IPS-20b (cell line): ENCODE measurements at regions not wholly inside any gene's neighbourhood (a gene's known extent, or its start where the extent isn't known, plus 50 kb on each side); places are given as distances from the start of the nearest gene placed in this dataset.

Experiments
- H3K27ac ChIP-seq: one replicate; pipeline ENCODE4 v1.5.1; 2013; ENCODE audit warnings: low read length
- H3K27me3 ChIP-seq: 2 replicates; pipeline ENCODE4 v1.6.1; 2013; ENCODE audit warnings: mild to moderate bottlenecking, low read length, inconsistent platforms; ENCODE audit not compliant: insufficient read depth
- H3K36me3 ChIP-seq: 2 replicates; pipeline ENCODE4 v1.6.1; 2013; ENCODE audit warnings: low read depth, mild to moderate bottlenecking, inconsistent platforms, low read length, moderate library complexity; ENCODE audit not compliant: insufficient read depth
- H3K4me1 ChIP-seq: 2 replicates; pipeline ENCODE4 v1.6.1; 2013; ENCODE audit warnings: mild to moderate bottlenecking, control low read depth, inconsistent platforms, low read length, moderate library complexity; ENCODE audit not compliant: insufficient read depth
- H3K4me3 ChIP-seq: 2 replicates; pipeline ENCODE4 v1.5.1; 2013; ENCODE audit warnings: mild to moderate bottlenecking, low read length, inconsistent platforms
- H3K9ac ChIP-seq: 2 replicates; pipeline ENCODE4 v1.6.1; 2013; ENCODE audit warnings: low read depth, mild to moderate bottlenecking, inconsistent platforms, low read length, moderate library complexity
- H3K9me3 ChIP-seq: 2 replicates; pipeline ENCODE4 v1.6.1; 2013; ENCODE audit warnings: mild to moderate bottlenecking, low read depth, low read length, inconsistent platforms; ENCODE audit not compliant: insufficient read depth

DNA sequence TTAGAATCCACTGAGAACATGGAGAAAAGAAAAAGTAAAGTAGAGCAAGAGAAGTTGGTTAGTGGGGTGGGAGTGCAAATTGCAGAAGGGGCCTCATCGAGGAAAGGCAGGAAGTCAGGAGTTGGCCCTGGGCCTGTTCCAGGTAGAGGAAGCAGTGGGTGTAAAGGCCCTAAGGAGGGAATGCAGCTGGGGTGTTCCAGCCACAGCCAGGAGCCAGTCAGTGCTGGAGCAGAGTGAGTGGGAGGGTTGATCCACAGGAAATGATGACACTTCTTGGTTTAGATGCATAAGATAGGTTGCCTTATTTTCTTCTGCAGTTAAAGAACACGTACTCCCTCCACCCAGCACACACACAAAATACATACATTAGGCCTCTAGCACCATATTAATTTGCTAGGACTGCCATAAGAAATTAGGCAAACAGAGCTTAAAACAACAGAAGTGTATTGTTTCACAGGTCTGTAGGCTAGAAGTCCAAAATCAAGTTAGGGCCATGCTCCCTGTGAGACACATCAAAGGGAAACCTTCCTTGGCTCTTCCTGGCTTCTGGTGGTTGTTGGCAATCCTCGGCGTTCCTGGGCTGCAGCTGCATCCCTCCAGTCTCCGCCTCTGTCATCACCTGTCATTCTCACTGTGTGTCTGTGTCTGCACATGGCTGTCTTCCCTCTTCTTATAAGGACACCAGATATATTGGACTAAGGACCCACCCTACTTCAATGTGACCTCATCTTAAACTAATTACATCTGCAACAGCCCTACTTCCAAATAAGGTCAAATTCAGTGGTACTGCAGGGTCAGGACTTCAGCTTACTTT, 205.9 kb downstream of the AASDH start:
- no peaks in the 10 kb centered on the region for H3K27me3 ChIP-seq
- H3K9ac ChIP-seq: no peak overlapping the region
- H3K27ac ChIP-seq: no peak overlapping the region
- no peak overlapping the region for H3K4me3 ChIP-seq
- no peaks in the 10 kb centered on the region for H3K9me3 ChIP-seq
- no peaks in the 10 kb centered on the region for H3K36me3 ChIP-seq
- no peaks in the 10 kb centered on the region for H3K4me1 ChIP-seq

DNA sequence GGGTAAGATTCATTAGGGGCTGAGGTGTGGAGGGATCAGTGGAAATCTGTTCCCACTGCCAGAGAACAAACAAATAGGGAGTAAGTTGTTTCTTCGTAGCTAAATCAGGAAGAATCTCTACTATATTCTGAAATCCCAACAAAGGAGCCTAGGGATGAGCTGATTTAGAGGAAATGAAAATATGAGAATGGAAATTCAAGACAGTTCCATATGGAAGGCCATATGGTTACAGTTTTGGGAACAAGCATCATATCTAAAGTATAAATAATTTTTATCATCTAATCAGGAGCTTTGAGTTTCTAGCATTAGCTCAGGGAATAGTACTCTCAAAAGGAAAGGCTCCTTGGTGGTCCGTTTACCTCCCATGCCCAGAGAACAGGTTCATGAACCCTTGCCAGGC, 218.2 kb downstream of the AASDH start:
- no peaks in the 10 kb centered on the region for H3K27me3 ChIP-seq
- no peaks in the 10 kb centered on the region for H3K4me1 ChIP-seq
- H3K27ac ChIP-seq: no peak overlapping the region
- no peak overlapping the region for H3K4me3 ChIP-seq
- H3K36me3 ChIP-seq: no peaks in the 10 kb centered on the region
- no peaks in the 10 kb centered on the region for H3K9me3 ChIP-seq
- no peak overlapping the region for H3K9ac ChIP-seq

DNA sequence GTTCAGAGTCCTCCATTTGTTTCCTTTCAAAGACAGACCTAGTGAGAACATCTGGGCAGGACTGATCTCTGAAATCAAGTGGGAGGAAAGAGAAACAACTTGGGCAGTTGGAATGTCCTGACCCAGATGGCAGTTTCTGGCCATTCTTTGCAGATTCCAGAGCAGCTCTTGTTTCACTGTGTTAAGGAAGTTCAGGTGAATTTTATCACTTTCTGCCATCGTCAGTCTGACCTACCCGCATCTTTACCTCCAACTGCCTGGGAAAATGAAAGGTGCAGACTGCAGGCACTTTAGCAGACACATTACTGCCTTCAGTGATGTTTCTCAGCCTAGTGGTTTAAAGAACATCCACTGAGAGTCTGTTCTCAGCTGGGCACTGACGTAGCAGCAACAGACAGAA, 216.2 kb downstream of the CEP135 start:
- Histone ChIP-seq H3K36me3 (no peaks in the 10 kb centered on the region), H3K27me3 (no peaks in the 10 kb centered on the region), H3K9me3 (no peaks in the 10 kb centered on the region), H3K9ac (no peak overlapping the region), H3K27ac (no peak overlapping the region), H3K4me3 (no peak overlapping the region), H3K4me1 (no peaks in the 10 kb centered on the region)

GRCh38 chr4:56160636-56161035, 211.9 kb downstream of the CEP135 start:
- no peaks in the 10 kb centered on the region for H3K4me1 ChIP-seq
- no peak overlapping the region for H3K27ac ChIP-seq
- no peaks in the 10 kb centered on the region for H3K9me3 ChIP-seq
- no peaks in the 10 kb centered on the region for H3K27me3 ChIP-seq
- no peak overlapping the region for H3K4me3 ChIP-seq
- no peak overlapping the region for H3K9ac ChIP-seq
- no peaks in the 10 kb centered on the region for H3K36me3 ChIP-seq

DNA sequence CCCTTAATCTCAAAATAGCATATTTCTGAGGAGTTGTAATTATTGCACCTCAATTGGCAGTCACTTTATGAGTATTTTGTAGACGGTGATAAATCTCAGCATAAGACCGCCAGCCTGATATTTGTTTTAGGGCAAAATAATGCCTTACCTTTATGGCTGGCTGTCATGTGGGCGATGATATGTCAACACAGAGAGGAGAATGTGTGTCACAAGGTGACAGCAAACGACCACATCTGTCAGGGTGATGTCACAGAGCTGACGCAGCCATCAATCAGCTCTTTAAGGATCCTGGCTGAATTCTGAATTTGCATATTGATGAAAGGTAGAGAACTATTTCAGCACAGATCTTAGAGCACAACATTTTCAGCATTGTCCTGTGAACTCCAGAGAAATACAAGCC, 209.7 kb downstream of the CEP135 start:
- Histone ChIP-seq H3K9me3 (no peaks in the 10 kb centered on the region), H3K4me1 (no peaks in the 10 kb centered on the region), H3K27me3 (no peaks in the 10 kb centered on the region), H3K27ac (no peak overlapping the region), H3K9ac (no peak overlapping the region), H3K4me3 (no peak overlapping the region), H3K36me3 (no peaks in the 10 kb centered on the region)

GRCh38 chr4:56156141-56156540, 207.4 kb downstream of the CEP135 start:
- Histone ChIP-seq H3K27me3 (no peaks in the 10 kb centered on the region), H3K36me3 (no peaks in the 10 kb centered on the region), H3K4me1 (no peaks in the 10 kb centered on the region), H3K27ac (no peak overlapping the region), H3K4me3 (no peak overlapping the region), H3K9ac (no peak overlapping the region), H3K9me3 (no peaks in the 10 kb centered on the region)

DNA sequence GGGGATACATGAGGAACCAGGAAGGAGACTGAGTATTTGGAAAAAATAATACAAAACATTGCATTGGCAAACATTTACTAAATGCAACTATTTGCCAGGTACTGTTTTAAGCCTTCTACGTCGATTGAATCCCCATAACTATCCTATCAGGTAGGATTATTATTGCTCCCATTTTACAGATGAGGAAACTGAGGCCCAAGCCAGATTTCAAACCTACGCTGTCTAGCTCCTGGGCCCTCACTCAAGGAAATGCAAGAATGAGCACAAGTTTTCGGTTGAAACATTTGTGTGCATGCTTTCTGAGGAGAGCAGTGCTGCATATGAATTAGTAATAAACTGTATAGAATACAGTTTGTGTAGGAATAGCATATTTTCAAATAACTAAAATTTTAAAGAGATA, 206.7 kb downstream of the CEP135 start:
- Histone ChIP-seq H3K4me1 (peaks cover 2% of the 10 kb centered on the region; the same call in 1 of the 2 replicates), H3K27ac (no peak overlapping the region), H3K9me3 (no peaks in the 10 kb centered on the region), H3K9ac (no peak overlapping the region), H3K27me3 (no peaks in the 10 kb centered on the region), H3K4me3 (no peak overlapping the region), H3K36me3 (no peaks in the 10 kb centered on the region)

DNA sequence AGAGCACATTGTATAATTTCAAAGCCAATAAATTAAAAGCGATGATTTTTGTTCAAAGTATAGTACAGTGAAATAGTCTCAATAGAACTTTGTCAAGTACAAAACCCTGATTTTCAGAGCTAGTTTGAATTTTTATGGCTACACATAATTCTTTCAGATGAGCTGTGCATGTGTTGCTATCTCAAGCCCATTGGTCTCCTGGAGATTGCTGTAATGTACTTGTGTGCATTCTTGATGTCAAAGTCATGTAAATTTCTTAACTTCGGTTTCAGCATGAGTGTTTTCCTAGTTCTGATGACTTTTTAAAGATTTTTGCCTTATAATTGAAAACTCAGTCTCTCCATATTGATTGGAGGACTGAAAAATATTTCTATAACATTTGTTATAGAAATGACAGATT, 200.8 kb downstream of the CEP135 start:
- H3K4me1 ChIP-seq: peaks cover 10% of the 10 kb centered on the region
- H3K9ac ChIP-seq: no peak overlapping the region
- H3K4me3 ChIP-seq: no peak overlapping the region
- no peaks in the 10 kb centered on the region for H3K9me3 ChIP-seq
- H3K36me3 ChIP-seq: no peaks in the 10 kb centered on the region
- no peaks in the 10 kb centered on the region for H3K27me3 ChIP-seq
- H3K27ac ChIP-seq: no peak overlapping the region

GRCh38 chr4:56148428-56148827, 199.7 kb downstream of the CEP135 start:
- Histone ChIP-seq H3K27me3 (no peaks in the 10 kb centered on the region), H3K36me3 (no peaks in the 10 kb centered on the region), H3K4me3 (no peak overlapping the region), H3K9ac (no peak overlapping the region), H3K9me3 (no peaks in the 10 kb centered on the region), H3K27ac (no peak overlapping the region), H3K4me1 (peaks cover 10% of the 10 kb centered on the region)

DNA sequence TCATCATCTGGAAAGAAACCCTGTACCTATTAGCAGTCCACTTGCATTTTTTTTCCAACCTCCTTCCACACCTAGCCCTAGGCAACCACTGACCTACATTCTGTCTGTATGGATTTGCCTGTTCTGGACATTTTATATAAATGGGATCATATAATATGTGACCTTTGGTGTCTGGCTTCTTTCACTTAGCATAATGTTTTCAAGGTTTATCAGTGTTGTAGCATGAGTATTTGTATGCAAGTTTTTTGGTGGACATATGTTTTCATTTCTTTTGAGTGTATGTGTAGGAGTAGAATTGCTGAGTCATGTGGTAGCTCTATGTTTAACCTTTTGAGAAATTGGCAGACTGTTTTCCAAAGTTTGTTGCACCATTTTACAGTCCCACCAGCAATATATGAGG, 198.6 kb downstream of the CEP135 start:
- Histone ChIP-seq H3K4me3 (no peak overlapping the region), H3K27ac (no peak overlapping the region), H3K27me3 (no peaks in the 10 kb centered on the region), H3K36me3 (no peaks in the 10 kb centered on the region), H3K9ac (no peak overlapping the region), H3K9me3 (no peaks in the 10 kb centered on the region), H3K4me1 (peaks cover 10% of the 10 kb centered on the region)

GRCh38 chr4:56146956-56147355, 198.2 kb downstream of the CEP135 start:
- Histone ChIP-seq H3K27ac (no peak overlapping the region), H3K36me3 (no peaks in the 10 kb centered on the region), H3K9ac (no peak overlapping the region), H3K27me3 (no peaks in the 10 kb centered on the region), H3K9me3 (no peaks in the 10 kb centered on the region), H3K4me3 (no peak overlapping the region), H3K4me1 (peaks cover 10% of the 10 kb centered on the region)

DNA sequence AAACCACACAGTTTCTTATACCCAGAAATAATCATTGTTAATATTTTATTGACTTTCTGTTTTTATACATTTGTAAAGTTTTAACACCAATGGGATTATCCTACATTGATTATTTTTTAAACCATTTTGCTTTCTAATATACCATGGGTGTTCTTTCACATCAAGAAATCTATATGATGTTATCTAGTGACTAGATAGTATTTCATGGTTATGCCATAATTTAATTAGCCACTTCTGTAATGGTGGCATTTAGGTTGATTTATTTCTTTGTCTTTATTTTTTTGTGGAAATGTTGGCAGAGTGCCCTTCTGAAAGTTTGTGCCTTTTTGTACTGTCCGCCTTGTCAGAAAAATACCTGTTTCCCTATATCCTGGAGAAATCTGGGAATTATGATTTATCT, 193.3 kb downstream of the CEP135 start:
- H3K9ac ChIP-seq: no peak overlapping the region
- no peaks in the 10 kb centered on the region for H3K36me3 ChIP-seq
- peaks cover 4% of the 10 kb centered on the region; the same call in 1 of the 2 replicates for H3K4me1 ChIP-seq
- no peaks in the 10 kb centered on the region for H3K9me3 ChIP-seq
- no peak overlapping the region for H3K27ac ChIP-seq
- no peaks in the 10 kb centered on the region for H3K27me3 ChIP-seq
- H3K4me3 ChIP-seq: no peak overlapping the region
